Transverse colon (tissue), 4 donors: ENCODE measurements at regions not wholly inside any gene's neighbourhood (a gene's known extent, or its start where the extent isn't known, plus 50 kb on each side); places are given as distances from the start of the nearest gene placed in this dataset.

Experiments
- DNase-seq: peaks from one replicate; pipeline ENCODE4 v3.0.0-alpha.2; 2019
- H3K27ac ChIP-seq, 4 donors: fragments of 200-600 bp; sonication (generic); 2 replicates each; pipeline ENCODE4 v1.5.1; 2016 to 2018; ENCODE audit warnings: inconsistent platforms in 4 of 4
- H3K27me3 ChIP-seq: fragments of 200-600 bp; sonication (generic); 2 replicates; pipeline ENCODE4 v1.5.1; 2017; ENCODE audit warnings: inconsistent platforms
- H3K36me3 ChIP-seq, 4 donors: fragments of 200-600 bp; sonication (generic); 2 replicates each; pipeline ENCODE4 v1.5.1; 2017 to 2019; ENCODE audit warnings: inconsistent platforms in 4 of 4
- H3K4me1 ChIP-seq, 4 donors: fragments of 200-600 bp; sonication (generic); 2 replicates each; pipeline ENCODE4 v1.5.1; 2017 to 2020; ENCODE audit warnings: inconsistent platforms in 4 of 4
- H3K4me3 ChIP-seq, 4 donors: fragments of 200-600 bp; sonication (generic); 1 replicate in 1 of 4; 2 replicates in 3 of 4; pipeline versions ENCODE4 v1.5.1 to v1.6.1; 2017 to 2019; ENCODE audit warnings: inconsistent platforms in 4 of 4
- H3K9me3 ChIP-seq, 2 donors: fragments of 200-600 bp; sonication (generic); 2 replicates each; pipeline ENCODE4 v1.5.1; 2017 to 2019; ENCODE audit warnings: inconsistent platforms in 2 of 2
- EP300 ChIP-seq: sonication (generic); formaldehyde crosslinking; IDR thresholded peaks from one replicate; pipeline ENCODE4 v1.6.1; 2017; ENCODE audit warnings: antibody characterized with exemption, low read depth
- POLR2A ChIP-seq: fragments of 450-650 bp; IDR thresholded peaks from one replicate; pipeline ENCODE4 v1.6.1; 2016; ENCODE audit warnings: antibody characterized with exemption, mild to moderate bottlenecking, moderate library complexity
- POLR2AphosphoS5 ChIP-seq, 3 donors: sonication (generic); formaldehyde crosslinking; IDR thresholded peaks; one replicate each; pipeline ENCODE4 v1.6.1; 2016; ENCODE audit warnings: antibody characterized with exemption in 3 of 3
- WGBS, 2 donors: methylation state at CpG; one replicate each; pipeline ENCODE4 v1.1.5; 2018; ENCODE audit warnings: low coverage in 1 of 2; 5-methylcytosine and 5-hydroxymethylcytosine counted together
- in situ Hi-C, 4 donors: fragments of 200-750 bp; cut with MboI; loops; one replicate each; pipeline versions ENCODE4 v1.15.0 to v1.15.1; 2017; ENCODE audit warnings: low sequenced_read_pairs in 3 of 4, low pct_ligation_motif_present in 1 of 4, low pct_unique_long_range_greater_than_20kb in 1 of 4
- intact Hi-C: fragments of 100-400 bp; cut with DNase I; formaldehyde crosslinking; loops from one replicate; pipeline ENCODE4 v1.15.1; 2023; ENCODE audit warnings: low total_unique reads
- TF ChIP-seq, protein P1 (sequence below), 5 experiments: fragments of 200-600 bp in 3 of 5; fragments of 450-650 bp in 2 of 5; sonication (generic) in 3 of 5; IDR thresholded peaks; 1 replicate in 2 of 5; 2 replicates in 3 of 5; pipeline ENCODE4 v1.5.1; 2016 to 2017; ENCODE audit warnings: antibody characterized with exemption in 5 of 5, inconsistent platforms in 3 of 5, mild to moderate bottlenecking in 2 of 5, moderate library complexity in 1 of 5

DNA sequence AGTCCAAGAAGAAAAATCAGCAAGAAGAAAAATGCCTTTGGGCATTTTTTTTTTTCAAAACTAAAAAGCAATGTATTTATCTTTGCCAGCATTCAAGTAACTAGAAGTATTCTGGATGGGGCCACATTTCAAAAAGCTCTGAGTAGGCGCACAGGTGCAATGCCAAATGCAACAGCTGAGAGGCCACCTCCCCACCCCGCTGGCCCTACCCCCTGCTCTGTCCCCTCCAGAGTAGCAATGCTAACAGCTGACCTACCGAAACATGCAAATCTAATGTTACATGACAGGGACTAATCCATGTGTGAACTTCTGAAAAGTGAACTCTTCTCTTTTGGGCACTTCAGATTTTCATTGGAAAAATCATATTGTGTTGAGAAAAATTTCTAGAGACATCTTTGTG, 153.7 kb upstream of the SLC38A2 start:
- 68 to 90% methylated on average over 3 of the region's 3 CpGs for WGBS, 2 donors

DNA sequence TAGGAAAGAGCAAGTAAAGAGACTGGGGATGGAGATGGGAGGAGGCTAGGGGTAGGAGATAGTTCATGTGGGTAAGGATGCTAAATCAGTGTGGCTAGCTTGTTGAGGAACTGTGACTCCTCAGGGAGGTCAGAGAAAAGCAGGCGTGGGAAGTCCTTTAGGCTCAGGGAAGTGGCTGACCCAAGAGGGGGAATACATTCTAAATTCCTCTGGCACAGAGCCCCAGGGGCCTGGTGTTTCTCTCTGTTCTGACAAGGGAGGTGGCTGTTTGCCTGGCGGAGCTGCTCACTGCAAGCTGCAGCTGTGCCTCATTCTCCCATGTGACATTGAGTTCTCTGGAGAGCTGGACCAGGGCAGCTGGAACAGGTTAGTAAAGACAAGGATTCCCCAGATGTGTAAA, 152.2 kb upstream of the SLC38A2 start:
- in situ Hi-C loops: no loop called here
- Histone ChIP-seq H3K36me3 (no peaks in the 10 kb centered on the region), H3K9me3 (no peaks in the 10 kb centered on the region), H3K27ac (peak overlapping the region; percentile 60 to 76 (median 74)), H3K27me3 (no peaks in the 10 kb centered on the region), H3K4me1 (peaks cover 0 to 15% (median 6%) of the 10 kb centered on the region in 4 donors), H3K4me3 (no peak overlapping the region)
- TF ChIP-seq POLR2A (no peak), POLR2AphosphoS5 (IDR thresholded peaks at IDR 0.05) (peak; percentile 80 to 84 (median 84)), EP300 (no peak)
- intact Hi-C loops: no loop called here
- 61 to 71% methylated on average over 1 to 2 of the region's 2 CpGs for WGBS, 2 donors
- peak; percentile 75 for DNase-seq

More for the DNA sequence above, 153.7 kb upstream of the SLC38A2 start:
- Histone ChIP-seq H3K36me3 (no peaks in the 10 kb centered on the region), H3K4me3 (no peak overlapping the region), H3K27ac (no peak overlapping the region), H3K4me1 (peaks cover 0 to 14% (median 6%) of the 10 kb centered on the region in 4 donors), H3K9me3 (no peaks in the 10 kb centered on the region), H3K27me3 (no peaks in the 10 kb centered on the region)
- TF ChIP-seq POLR2A (no peak), POLR2AphosphoS5 (IDR thresholded peaks at IDR 0.05) (no peak), EP300 (no peak)
- TF ChIP-seq, protein P1, sequence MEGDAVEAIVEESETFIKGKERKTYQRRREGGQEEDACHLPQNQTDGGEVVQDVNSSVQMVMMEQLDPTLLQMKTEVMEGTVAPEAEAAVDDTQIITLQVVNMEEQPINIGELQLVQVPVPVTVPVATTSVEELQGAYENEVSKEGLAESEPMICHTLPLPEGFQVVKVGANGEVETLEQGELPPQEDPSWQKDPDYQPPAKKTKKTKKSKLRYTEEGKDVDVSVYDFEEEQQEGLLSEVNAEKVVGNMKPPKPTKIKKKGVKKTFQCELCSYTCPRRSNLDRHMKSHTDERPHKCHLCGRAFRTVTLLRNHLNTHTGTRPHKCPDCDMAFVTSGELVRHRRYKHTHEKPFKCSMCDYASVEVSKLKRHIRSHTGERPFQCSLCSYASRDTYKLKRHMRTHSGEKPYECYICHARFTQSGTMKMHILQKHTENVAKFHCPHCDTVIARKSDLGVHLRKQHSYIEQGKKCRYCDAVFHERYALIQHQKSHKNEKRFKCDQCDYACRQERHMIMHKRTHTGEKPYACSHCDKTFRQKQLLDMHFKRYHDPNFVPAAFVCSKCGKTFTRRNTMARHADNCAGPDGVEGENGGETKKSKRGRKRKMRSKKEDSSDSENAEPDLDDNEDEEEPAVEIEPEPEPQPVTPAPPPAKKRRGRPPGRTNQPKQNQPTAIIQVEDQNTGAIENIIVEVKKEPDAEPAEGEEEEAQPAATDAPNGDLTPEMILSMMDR (IDR thresholded peaks at IDR 0.05): no peak
- intact Hi-C loops (no loop called here), in situ Hi-C loops (no loop called here)
- DNase-seq: no peak

DNA sequence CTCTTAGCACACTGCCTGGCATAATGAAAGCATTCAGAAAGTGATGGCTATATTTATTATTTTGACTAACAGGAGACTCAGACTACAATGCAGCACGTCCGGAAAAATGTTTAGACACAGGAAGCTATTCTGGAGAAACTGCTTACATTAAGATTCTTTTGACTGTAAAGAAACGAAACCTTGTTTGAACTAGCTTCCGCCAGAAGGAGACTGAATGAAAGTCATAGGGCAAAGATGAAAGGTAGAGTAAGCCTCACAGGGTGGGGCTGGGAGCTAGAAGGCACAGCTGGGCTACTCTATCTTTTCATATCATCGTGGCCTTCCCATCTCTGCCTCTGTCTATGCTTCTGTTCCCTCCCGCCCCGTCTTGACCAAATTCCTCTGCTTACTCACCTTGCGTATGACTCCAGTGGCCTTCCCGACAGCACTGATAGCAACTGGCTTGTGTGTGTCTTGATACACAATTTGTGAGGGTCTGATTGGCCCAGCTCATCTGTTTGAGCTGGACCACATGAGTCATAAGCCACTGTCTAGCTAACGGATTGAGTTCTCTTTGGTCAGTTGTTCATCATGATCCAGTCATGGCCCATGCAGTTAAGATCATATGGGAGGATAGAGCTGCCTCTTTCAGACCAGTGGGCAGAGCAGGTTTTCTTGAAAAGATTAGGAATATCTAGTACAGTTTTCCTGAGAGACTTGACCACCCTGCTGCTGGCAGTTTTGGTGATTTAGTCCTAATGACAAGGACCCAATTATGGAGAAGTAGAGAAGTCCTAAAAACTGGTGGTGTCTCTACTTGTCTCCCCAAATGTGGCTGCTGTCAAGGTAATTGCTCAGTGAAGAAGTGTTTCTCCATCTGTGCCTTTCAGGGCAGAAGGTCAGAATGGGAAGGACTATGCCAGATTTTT, 151.5 kb upstream of the SLC38A2 start:
- H3K27me3 ChIP-seq: no peaks in the 10 kb centered on the region
- no peaks in the 10 kb centered on the region for H3K9me3 ChIP-seq
- WGBS, 2 donors: 53 to 70% methylated on average over 5 to 10 of the region's 10 CpGs
- H3K4me1 ChIP-seq: peaks cover 0 to 21% (median 6%) of the 10 kb centered on the region in 4 donors
- intact Hi-C loops (no loop called here), in situ Hi-C loops (no loop called here)
- no peak overlapping the region for H3K4me3 ChIP-seq
- H3K36me3 ChIP-seq: no peaks in the 10 kb centered on the region
- H3K27ac ChIP-seq: peak overlapping the region; percentile 60 to 76 (median 74)
- DNase-seq: no peak
- TF ChIP-seq POLR2A: no peak
- no peak for TF ChIP-seq POLR2AphosphoS5 (IDR thresholded peaks at IDR 0.05)
- TF ChIP-seq, protein P1 (IDR thresholded peaks at IDR 0.05): no peak
- no peak for TF ChIP-seq EP300

DNA sequence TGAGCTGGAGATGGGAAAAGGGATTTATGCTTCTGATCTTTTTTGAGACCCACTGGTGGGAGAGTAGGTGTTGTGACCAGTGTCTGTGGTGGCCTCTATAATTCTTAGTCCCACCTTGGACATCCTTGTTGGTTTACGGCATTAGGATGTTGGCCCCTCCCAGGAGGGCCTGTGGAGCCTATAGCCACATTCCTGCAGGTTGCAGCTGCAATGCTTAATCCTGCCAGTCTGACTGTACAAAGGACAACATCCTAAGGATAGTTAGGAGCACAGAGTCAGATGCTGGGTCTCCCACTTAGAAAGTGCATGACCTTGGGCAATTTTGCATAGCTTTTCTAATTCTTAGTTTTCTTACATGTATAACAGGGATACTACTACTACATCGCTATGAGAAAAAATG, 150.9 kb upstream of the SLC38A2 start:
- Histone ChIP-seq H3K9me3 (no peaks in the 10 kb centered on the region), H3K4me1 (peaks cover 0 to 25% (median 6%) of the 10 kb centered on the region in 4 donors), H3K4me3 (no peak overlapping the region), H3K27me3 (no peaks in the 10 kb centered on the region), H3K36me3 (no peaks in the 10 kb centered on the region), H3K27ac (peak overlapping the region; percentile 60 to 76 (median 74))
- TF ChIP-seq POLR2AphosphoS5 (IDR thresholded peaks at IDR 0.05): no peak
- in situ Hi-C loops: no loop called here
- 58 to 86% methylated on average over 1 to 2 of the region's 2 CpGs for WGBS, 2 donors
- no peak for DNase-seq
- intact Hi-C loops: no loop called here

DNA sequence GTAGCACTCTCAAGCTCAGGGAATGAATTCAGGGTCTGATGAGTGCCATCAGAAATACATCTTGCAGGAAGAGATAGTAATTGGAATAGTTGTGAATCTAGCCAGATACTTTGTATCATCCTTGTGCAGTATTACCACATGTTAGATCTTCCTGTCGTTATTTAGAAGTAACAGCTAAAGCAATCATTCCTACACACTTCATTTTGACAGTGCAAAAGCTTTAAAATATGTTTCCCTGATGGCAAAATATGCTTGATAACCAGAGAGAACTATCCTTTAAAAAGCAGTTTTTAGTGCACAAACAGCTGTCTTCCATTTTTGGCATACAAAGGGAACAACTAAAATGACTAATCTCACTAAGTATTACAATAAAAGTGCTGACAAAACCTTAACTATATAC, 149.5 kb upstream of the SLC38A2 start:
- no peak for DNase-seq
- H3K27ac ChIP-seq: peak overlapping the region; percentile 2 to 54 (median 25)
- no peaks in the 10 kb centered on the region for H3K9me3 ChIP-seq
- 50 to 54% methylated on average over 1 of the region's 1 CpG for WGBS, 2 donors
- H3K27me3 ChIP-seq: no peaks in the 10 kb centered on the region
- peaks cover 0 to 38% (median 9%) of the 10 kb centered on the region in 4 donors for H3K4me1 ChIP-seq
- in situ Hi-C loops: no loop called here
- H3K36me3 ChIP-seq: no peaks in the 10 kb centered on the region
- no peak overlapping the region for H3K4me3 ChIP-seq
- intact Hi-C loops: no loop called here
- TF ChIP-seq EP300: no peak
- TF ChIP-seq POLR2AphosphoS5 (IDR thresholded peaks at IDR 0.05): peak in 1 of 3 donors; percentile 18
